HG02678 (cell line): ENCODE measurements at regions not wholly inside any gene's neighbourhood (a gene's known extent, or its start where the extent isn't known, plus 50 kb on each side); places are given as distances from the start of the nearest gene placed in this dataset.
"Not testable (repeated sequence)": the region's sequence is repeated elsewhere in the genome, so short reads cannot be mapped to it uniquely, and the experiment has no call there.

Experiments used
- ATAC-seq: cut with Tn5 transposase; IDR thresholded peaks from one replicate; pipeline ENCODE4 v1.9.1; 2021; ENCODE audit warnings: mild to moderate bottlenecking, moderate library complexity; ENCODE audit not compliant: unreplicated experiment

DNA sequence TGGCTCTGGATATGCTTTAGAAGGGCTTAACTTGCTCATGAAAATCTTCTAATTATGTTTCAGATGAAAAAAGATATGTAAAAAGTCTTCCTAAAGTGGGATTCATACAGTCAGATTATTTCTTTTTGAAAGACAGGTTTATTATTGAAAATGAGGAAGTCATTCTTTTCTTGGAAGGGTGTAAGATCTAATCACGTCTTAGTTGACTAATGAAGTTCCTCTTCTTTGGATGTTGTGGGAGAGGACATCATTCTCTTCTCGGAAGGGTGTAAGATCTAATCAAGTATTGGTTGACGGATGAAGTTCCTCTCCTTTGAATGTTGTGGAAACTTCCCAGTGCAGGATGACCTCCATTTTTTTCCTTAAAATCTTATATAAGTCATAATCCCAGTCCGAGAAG lies 74.9 kb downstream of the ALG10 start:
- ATAC-seq: no peak

DNA sequence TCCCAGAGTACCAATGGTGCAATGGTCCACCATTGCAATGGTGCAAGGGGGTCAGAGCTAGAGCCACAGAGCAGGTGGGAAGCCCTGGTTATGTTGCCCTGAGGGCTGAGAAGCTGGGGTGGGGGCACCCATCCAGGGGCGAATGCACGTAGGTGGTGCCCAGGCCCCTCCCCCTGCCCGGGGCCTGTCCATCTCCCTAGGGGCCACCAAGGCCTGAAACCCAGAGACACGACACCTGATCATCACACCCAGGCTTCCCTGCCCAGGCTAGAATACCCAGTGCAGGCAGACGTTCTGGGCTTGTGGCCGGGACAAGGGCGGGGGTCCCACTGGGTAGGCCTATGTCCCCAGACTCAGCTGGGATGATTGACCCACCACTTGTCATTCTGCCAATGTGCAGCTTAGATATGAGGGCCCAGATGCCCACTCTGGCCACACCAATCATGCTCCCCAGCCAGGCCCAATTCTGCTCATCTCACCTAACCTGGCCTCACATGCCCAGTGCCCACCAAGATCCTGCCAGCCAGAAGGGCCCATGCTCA lies 83.2 kb downstream of the ALG10 start:
- ATAC-seq: no peak

DNA sequence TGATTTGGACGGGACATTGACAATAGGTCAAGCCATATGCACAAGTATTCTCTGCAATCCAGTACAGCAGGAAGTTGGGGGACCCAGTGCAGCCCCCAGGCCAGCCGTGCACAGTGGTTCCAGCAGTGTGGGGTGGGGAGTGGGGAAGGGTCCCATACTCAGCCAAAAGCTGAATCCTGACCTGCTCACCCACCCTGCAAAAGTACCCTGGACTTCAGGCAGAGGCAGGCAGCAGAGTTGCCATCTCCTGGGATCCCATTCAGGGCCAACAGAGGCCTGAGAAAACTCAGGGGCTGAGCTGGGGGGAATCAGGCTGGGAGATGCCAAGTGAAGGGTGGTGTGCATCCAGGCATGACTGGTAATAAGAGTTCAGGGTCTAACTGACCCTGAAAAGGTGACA lies 83.9 kb downstream of the ALG10 start:
- ATAC-seq: no peak

DNA sequence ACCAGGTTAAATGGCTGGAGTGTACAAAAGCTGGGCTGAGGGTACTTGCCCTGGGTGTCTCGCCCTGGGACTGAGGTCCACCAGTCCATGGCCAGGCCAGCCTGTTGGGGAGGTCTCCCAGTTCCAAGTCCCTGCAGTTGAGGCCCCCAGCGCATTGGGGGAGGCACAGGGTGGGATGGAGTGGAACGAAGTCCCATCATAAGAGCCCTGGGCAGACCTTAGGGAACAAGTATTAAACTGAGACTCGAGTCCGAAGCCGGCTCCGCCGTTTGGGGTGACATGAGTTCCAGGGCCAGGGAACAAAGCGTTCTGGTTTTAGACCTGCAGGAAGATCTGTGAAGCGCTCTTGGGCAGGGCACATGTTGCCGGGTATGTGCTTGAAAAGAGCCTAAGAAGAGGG lies 84.7 kb downstream of the ALG10 start:
- ATAC-seq: no peak

DNA sequence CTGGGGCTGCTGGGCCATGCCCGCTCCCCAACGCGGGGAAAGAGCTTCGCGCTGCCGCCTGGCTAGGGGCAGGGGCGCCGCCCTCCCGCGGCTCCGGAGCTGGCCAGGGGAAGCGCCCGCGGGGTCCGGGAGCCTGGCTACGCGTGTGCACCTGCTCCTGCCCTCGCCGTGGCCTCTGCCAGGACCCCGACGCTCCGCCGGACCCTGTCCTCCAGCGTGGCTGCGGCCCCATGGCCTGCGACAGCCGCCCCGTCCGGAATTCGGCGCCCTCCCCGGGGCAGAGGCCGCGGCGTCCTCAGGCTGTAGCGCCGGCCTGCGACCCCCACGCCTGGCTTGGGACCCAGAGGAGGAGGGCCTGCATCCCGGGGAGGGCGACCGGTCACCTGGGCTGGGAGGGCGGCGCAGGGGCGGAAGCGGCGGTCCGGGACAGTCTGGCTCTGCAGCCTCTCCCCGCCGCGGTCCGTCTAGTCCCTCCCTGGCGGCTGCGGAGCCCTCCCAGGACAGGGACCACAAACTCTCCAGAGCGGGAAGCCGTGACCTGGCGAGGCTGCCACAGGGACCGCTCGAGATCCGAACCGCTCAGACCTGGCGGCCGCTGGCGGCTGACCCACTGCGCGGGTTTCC lies 85.6 kb downstream of the ALG10 start:
- no peak for ATAC-seq

DNA sequence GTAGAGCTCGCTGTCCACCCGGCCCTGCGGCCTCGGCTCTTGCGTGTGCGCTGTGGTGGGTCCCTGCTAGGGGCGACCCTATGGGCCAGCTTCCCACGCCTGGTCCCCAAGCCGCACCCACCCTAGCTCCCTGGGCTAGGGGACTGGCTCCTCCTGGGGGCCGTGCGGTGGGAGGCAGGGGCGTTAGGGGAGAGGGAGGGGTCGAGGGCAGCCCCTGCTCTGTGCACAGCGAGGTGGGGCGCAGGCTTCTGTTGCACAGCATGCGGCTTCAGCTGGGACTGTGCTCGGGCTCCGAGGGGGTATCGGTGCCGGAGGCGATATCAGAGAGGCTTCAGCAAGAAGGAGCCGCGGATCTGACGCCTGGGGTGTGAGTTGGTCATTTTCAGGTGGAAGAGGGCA lies 86.1 kb downstream of the ALG10 start:
- no peak for ATAC-seq

DNA sequence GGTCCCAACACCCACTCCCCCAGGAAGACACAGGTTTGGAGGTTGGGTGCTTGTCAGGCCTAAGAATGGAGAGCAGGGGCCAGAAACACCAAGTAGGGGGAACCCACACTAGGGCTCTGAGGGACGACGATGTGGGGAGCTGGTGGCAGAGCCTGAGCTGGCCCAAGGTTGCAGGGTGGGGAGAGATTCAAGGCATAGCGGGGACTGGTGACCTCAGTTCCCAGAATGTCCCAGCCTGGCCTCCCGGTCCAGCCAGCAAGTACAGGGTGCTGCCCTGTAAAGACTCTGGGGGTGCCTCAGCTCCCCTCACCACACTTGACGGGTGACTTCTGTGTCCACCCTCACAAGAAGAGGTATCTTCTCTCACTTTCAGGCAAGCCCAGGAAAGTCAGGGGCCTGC lies 86.7 kb downstream of the ALG10 start:
- no peak for ATAC-seq

DNA sequence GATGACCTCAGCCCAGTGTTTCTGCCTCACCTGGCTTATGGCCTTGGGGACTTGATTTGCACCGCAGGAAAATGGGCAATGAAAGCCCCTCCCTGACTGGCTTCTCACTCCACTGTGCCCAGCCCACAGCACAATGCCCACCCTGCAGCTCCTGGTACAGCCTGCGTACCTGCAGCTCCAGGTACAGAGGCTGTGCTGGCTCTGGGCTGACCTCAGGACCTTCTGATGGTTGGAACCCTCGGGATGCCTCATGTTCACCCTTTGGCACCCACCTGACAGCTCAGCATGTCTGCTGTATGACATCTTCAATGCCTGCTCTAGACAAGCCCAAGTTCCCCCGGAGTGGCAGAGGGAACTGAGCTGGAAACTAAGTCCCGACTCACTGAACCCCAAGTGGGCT lies 87.1 kb downstream of the ALG10 start:
- ATAC-seq: no peak

DNA sequence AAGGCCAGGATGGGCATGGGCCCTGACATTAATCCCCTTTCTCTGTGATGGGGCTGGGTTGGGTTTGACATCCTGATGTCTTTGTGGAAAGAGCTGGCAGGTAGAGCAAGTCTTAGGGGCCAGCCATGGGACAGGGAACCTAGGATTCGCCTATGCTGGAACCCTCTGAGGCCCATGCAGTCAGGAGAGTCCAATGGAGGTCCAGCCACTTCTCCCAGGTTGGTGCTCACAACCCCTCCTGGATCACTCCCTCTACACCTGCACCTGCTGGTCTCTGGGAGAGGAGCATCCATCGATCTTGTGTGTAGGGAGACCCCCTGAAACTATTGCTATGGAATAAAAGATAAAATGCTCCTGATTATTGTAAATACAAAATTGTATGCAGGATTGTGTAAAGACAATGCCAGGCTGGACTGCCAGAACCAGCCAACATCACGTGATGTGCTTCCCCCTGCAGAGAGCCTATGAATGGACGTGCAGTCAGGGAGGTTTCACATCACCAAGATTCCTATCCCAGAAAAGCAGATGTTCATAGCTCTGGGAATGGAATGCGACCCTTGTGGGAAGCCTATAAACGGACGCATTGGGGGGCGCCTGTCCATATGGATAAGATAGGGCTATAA lies 87.7 kb downstream of the ALG10 start:
- not testable (repeated sequence) for ATAC-seq

DNA sequence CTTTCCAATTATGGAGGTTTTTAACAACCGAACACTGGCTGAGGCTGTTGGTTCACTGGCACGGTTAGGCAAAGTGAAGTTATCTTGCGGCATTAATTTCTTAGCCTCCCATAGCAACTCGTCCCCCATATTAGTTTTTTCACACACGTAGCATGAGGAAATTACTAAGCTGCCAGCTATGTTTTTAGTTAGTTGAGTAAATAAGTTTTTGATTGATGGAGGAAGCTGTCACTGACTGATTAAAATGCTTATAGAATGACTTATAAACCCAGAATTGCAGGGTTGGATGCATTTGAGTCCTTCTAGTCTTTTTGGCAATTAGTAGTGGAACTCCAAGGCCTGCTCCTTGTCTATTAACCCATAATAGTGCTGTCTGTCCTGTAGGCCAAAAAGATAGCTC lies 97.1 kb downstream of the ALG10 start:
- ATAC-seq: no peak

DNA sequence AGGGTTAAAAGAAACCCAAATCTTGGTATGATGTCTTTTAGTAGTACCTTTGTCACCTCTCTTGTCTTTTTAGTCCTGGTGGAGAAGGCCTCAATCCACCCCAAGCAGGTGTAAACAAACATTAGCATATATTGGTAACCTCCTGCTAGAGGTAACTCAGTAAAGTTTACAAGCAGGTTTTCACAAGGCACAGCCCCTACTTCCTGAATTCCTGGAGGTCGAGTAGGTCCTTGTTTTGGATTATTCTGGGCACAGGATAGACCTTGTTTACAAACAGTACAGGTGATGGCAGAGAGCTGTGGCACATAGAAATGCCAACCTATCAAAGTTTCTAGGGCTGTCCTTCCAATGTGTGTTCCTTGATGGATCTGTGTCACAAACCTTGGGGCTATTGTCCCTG lies 99.1 kb downstream of the ALG10 start:
- ATAC-seq: no peak

DNA sequence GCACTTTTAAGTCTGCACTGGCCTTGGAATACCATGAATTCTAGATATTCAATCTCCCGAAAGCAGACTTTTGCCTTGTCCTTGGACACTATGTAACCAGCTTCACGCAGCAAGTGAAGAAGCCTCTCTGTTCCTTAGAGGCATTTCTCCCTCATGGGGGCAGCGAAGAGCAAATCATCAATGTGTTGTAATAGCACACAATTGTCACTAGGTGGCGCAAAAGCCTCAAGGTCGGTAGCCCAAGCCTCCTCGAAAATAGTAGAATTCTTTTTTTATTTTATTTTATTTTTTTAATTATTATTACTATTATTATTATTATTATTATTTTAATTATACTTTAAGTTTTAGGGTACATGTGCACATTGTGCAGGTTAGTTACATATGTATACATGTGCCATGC lies 100.8 kb downstream of the ALG10 start:
- peak; percentile 66 for ATAC-seq

DNA sequence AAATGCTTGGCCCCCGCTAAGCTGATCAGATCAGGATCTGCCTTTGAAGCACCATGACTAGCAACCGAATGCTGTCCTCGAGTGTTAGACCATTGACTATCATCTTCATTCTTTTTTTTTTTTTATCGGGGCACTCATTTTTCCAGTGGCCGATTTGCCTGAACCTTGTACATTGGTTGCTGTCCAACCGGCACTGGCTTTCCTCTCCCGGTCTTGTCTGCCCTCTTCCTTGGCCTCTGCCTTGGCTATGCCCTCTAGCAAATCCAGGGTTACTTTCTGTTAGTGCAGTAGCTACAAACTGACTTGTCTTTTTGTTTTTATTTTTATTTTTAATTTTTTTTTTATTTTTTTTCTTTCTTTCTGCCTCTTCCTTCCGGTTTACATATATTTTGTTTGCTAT lies 102.3 kb downstream of the ALG10 start:
- no peak for ATAC-seq

DNA sequence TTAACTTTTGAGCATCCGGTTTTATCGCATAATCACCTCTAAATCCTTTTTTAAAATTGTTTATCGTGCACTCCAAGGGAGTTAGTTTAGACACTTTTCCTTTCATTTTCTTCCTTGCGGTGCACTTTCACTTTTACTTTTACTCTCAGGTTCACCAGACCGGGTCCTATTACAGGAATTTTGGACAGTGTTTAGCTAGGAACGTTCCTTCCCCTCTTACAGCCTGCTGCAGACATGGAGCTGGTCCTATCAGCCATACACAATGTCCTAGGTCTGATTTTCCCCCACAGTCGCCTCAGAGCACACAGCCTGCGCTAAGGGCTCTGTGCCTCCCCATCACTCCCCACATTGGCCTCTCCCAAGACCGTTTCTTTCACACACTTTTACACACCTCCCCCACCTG lies 103.9 kb downstream of the ALG10 start:
- ATAC-seq: peak; percentile 50

DNA sequence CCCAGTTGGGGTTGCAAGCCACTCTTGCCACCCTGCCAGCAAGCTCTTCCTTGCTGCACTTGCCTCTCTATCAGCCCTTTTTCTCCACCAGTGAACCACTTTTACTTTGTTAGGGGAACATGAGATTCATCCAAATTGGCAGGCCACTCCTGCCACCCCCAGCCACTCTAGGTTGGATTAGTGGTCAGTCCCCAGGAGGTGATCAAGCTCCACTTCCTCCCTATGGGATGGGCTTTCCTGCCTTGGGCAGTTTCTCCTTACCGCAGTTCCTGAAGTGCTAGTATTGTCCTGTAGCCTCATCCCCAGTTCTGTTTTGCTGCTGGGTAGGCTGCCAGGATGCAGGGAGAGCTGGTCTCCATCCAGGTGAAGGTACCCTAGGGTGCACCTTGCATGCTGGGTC lies 104.5 kb downstream of the ALG10 start:
- no peak for ATAC-seq

DNA sequence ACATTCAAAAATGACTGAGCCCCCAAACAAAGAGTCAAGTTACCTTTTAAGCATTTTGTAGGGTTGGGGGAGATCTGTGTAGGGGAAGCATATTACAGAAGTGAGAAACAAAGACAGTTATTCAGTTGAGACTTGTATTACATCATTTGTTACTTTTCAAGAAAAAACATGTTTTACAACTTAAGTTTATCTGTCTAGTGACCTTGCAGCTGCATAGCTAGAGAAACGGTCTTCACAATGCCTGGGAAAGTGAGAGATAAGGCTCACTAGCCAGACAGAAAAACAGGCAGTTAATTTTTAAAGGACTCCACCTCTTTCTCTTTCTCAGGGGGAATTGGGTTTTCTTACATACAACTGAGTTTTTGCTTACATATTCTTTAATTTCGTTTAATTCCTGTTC lies 105.1 kb downstream of the ALG10 start:
- ATAC-seq: not testable (repeated sequence)

DNA sequence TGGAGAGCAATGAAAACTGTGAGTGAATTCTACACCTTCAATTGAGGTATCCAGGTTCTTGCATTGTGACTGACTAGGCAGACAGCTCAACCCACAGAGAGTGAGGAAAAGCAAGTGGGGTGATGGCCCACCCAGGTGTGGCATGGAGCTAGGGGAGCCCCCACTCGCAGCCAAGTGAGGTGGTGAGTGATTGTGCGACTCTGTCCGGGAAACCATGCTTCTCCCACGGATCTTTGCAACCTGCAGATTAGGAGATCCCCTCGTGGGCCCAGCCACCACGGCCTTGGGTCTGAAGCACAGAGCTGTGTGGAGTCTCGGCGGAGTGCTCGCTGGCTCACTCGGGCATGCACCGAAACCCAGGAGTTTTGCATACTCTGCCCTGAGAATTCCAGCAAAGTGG lies 120.1 kb downstream of the ALG10 start:
- no peak for ATAC-seq

DNA sequence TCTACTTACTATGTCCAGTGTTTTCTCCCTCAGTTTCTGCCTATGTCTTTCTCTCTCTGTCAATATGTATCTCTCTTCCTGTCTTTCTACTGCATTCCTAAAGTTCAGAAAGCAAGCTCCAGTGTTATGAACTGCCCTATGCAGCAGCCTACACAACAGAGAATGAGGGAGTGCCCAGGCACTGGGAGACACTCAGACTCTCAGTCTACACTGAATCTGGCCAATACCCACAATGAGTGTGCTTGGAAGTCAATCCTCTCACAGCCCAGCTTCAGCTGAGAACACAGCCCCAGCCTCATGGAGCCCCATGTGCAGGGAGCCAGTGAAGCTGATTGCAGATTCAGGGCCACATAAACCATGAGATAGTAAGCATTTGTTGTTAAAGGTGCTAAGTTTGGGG lies 128.7 kb downstream of the ALG10 start:
- ATAC-seq: no peak

DNA sequence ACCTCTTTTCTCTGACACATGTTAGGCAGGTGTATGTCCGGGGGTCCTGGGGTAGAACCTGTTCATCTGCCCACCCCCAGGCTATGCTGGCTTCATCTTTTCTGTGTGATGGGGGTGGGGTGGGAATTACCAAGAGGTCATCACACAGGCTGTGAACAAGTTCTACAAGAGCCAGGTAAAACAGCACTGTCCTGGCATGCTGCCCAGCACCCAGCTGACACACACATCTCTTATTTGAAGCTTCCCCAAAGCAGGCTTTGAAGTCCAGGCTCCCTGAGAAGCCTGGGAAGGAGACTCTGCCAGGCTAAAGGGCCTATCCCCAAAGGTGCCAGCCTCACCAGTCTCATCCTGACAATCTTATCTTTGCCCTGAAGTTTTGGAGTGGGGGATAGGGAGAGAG lies 141.1 kb downstream of the ALG10 start:
- no peak for ATAC-seq

DNA sequence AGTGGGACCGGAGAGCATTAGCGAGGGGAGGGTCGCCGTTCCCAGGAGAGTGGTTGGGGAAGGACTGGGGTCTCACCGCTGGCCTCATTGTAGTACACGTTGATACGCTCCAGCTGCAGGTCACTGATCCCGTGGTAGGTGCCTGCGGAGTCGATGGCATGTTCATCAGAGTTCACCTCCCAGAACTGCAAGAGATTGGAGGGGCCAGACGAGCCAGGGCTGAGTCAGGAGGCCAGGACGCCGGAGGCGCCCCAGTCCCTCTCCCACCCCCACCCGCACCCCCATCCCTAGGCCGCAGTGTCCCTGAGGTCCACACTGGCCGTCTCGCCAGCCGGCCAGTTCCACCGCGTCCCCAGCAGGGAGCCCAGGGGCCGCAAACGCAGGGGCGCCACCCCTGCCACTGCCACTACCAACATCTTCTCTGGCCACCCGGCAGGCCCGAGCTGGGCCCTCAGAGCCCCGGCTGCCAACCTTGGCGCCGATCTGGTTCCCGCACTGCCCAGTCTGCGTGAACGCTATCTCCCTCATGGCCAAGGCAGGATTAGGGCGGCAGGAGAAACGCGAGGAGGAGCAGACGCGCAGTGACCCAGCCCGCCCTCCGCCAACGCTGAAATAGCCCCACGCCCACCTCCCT lies 144.2 kb downstream of the ALG10 start:
- ATAC-seq: no peak

DNA sequence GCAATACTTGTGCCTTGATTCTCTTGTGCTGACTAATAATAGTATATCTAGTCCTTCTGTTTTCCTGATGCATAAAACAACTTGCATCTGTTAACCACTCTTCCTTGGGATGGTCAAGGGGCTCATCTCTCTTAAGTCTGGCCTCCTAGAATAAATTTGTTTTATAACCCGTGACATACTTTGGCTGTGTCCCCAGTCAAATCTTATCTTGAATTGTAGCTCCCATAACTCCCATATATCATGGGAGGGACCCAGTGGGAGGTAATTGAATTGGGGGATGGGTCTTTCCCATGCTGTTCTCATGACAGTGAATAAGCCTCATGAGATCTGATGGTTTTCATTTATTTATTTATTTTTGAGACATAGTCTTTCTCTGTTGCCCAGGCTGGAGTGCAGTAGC lies 146.2 kb downstream of the ALG10 start:
- not testable (repeated sequence) for ATAC-seq

DNA sequence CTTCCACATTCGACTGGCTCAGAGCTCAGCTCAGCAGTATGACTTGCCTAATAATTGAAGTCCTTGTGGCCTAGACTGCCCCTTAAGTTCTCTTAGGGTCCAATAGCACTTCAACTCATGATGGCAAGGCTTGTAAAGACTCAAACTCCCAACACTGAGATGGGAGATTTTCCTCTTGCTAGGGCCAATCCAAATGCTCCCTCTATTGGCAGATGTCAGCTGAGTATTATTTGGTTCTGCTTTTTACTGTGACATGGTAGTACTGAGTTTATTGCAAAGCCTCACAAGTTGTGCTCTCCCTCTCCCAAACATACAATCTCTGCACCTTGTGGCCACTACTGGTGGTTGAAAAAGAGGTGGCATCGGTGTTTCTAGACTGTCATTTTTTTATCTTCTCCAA lies 164.2 kb downstream of the ALG10 start:
- ATAC-seq: no peak
